HEK293T (cell line): ENCODE measurements at regions not wholly inside any gene's neighbourhood (a gene's known extent, or its start where the extent isn't known, plus 50 kb on each side); places are given as distances from the start of the nearest gene placed in this dataset.

Experiments used
- ARNT ChIP-seq: fragments of 450-650 bp; IDR thresholded peaks from 2 replicates; pipeline ENCODE4 v1.6.1; 2017; ENCODE audit warnings: mild to moderate bottlenecking
- BHLHE40 ChIP-seq: fragments of 450-650 bp; IDR thresholded peaks from 2 replicates; pipeline ENCODE4 v1.6.1; 2016; ENCODE audit warnings: mild to moderate bottlenecking, moderate library complexity, borderline replicate concordance
- ELF4 ChIP-seq: fragments of 450-650 bp; IDR thresholded peaks from 2 replicates; pipeline ENCODE4 v1.6.1; 2017; ENCODE audit warnings: antibody characterized with exemption
- FOXA1 ChIP-seq: fragments of 450-650 bp; IDR thresholded peaks from 2 replicates; pipeline ENCODE4 v1.6.1; 2016; ENCODE audit warnings: mild to moderate bottlenecking
- HDGF ChIP-seq: fragments of 450-650 bp; IDR thresholded peaks from 2 replicates; pipeline ENCODE4 v1.6.1; 2017; ENCODE audit warnings: antibody characterized with exemption, borderline replicate concordance
- NFRKB ChIP-seq: fragments of 450-650 bp; IDR thresholded peaks from 2 replicates; pipeline ENCODE4 v1.6.1; 2016; ENCODE audit warnings: mild to moderate bottlenecking, moderate library complexity
- SP1 ChIP-seq: fragments of 450-650 bp; IDR thresholded peaks from 2 replicates; pipeline ENCODE4 v1.6.1; 2017
- SUZ12 ChIP-seq: fragments of 450-650 bp; IDR thresholded peaks from 2 replicates; pipeline ENCODE4 v1.6.1; 2016; ENCODE audit warnings: mild to moderate bottlenecking

GRCh38 chr5:74235552-74235951 is 405.0 kb downstream of the ENC1 start:
- TF ChIP-seq SP1 (no peak), FOXA1 (no peak), HDGF (no peak), ELF4 (no peak), BHLHE40 (no peak), ARNT (no peak), SUZ12 (no peak), NFRKB (no peak)
